ELF-1 (cell line): ENCODE measurements at regions not wholly inside any gene's neighbourhood (a gene's known extent, or its start where the extent isn't known, plus 50 kb on each side); places are given as distances from the start of the nearest gene placed in this dataset.
"Not testable (repeated sequence)": the region's sequence is repeated elsewhere in the genome, so short reads cannot be mapped to it uniquely, and the experiment has no call there.

Experiments
- DNase-seq: peaks from one replicate; pipeline ENCODE4 v3.0.0-alpha.2; 2016; ENCODE audit warnings: low read depth, low spot score

DNA sequence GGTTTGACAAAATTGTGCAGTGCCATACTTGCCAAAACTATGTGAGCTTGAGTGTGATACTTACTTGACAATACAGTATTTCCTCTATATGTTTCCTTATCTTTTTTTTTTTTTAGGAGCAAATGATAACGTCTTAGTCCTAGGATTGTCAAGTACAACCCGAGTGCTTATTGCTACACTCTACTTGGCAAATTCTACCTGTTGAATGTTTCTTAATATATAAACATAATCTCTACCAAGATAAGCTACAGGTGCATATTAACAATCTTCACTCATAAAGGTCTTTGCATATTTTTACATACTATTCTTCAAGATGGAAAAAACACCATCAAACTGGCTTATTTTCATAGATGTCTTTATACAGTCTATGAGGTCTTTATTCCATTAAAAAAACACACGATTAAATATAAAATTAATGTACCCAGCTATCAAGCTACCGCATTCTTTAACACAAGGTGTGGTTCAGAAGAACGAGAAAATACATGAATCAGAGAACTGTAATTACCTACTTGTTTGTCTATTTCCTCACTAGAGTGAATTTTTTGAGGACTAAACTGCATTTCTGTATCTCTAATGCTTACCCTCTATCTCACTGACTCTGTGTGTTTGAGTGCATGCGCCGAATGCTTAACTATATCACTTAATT, 76.1 kb upstream of the PDSS1 start:
- no peak for DNase-seq

DNA sequence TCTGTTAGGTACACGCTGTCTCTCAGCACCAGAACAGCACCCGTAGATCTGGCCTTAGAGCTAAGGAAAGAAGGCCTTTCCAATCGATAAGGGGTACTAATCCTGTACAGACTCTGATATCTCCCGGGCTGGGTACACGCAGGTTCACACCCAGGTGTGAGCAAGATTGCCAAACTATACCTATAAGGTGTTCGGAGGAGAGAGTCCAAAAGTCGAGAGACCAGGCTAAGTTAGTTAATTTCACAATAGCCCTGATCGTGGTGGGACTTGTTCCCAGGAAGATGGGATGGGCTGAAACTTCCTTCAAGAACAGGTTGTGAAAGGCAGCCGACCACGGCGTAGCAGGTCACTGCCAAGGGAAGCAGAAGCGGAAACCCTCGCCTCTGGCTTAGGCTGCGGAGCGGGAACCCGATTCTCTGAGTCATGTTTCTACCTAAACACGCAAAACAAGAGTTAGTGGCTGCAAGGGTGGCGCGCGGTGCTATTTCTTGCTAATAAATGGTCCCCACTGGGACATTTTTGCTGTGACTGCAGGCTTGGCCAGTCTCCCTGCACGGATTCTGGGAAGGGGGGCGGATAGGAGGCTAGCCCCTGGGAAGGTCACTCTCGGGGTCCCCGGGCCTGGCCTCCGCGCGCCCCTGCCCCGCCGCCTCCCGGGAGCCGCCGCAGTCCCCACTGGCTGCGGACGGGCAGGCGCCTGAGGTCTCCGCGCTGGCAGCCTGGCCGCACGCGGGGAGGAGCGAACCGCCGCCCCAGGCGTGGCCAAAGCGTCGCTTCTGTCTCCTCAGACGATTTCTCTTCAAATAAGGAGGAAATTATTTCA, 75.4 kb upstream of the PDSS1 start:
- peak; percentile 55 for DNase-seq

DNA sequence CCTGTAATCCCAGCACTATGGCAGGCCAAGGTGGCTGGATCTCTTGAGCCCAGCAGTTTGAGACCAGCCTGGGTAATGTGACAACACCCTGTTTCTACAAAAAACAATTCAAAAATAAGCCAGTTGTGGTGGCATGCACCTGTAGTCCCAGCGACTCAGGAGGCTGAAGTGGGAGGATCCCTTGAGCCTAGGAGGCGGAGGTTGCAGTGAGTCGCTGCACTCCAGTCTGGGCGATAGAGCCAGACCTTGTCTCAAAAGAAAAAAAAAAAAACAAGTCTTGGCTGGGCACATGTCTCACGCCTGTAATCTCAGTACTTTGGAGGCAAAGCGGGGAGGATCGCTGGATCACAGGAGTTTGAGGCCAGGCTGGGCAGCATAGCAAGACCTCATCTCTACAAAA, 74.6 kb upstream of the PDSS1 start:
- no peak for DNase-seq

DNA sequence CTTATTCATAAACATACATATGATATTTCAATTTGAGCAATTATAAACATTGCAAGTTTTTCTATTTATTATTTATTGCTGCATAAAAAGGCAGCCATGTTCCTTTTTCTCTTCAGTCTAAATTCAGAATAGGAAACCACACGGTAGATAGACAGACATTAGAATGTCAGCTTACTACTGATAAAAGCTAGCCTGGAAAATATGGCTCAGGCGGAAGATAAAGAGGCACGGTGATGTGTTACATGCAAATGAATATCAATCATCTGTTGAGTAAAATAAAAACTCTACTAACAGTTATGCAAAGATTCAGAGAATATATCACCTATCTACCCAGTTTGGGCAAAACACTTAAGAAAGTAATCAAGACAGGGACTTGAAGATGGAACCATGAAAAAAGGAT, 73.5 kb upstream of the PDSS1 start:
- no peak for DNase-seq

DNA sequence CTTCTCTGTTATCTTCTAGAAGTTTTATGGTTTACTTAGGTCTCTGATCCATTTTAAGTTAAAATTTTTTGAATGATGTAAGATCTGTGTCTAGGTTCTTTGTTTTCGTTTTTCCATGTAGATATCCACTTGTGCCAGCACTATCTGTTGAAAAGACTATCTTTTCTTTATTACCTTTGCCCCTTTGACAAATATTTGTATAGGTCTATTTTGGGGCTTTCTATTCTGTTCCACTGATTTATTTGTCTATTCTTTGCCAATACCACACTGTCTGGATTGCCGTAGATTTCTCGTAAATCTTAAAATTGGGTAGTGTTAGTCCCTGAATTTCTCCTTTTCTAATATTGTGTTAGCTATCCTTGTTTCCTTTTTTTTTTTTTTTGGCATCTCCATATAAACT, 71.4 kb upstream of the PDSS1 start:
- DNase-seq: no peak

DNA sequence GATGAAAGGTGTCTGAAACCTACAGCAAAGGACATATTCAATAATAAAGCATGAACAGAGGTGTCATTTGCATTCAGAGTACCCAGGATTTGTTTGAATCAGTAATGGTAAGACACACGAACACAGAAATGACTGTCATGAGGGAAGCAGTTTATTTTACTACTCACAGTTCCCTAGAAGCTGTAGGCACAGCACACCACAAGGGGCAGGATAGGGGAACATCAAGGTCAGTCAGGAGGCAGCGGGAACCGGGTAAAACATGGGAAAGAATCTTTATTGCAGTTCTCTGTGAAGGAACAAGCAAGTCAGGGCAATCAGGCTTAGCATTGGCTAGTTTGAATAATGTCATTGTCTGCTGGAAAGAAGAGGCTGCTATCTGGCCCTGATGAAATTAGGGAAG, 70.2 kb upstream of the PDSS1 start:
- peak; percentile 13 for DNase-seq

DNA sequence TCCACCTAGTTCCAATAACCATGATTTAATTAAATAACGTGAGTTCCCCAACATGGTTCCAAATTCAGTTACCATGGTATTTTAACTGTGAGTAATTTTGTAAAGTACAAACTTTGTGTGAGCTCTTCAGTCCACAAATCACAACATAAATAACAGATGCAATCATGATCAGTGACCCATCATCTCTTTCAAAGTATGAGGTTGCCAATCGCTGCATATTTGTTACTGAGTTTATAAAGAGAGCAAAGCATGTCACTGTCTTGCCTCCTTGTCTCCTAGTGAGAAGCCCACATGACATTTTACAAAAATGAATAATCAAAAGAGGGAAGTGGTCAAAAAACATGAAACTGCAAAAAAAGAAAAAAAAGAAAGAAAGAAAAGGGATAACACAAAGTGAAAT, 69.1 kb upstream of the PDSS1 start:
- no peak for DNase-seq

DNA sequence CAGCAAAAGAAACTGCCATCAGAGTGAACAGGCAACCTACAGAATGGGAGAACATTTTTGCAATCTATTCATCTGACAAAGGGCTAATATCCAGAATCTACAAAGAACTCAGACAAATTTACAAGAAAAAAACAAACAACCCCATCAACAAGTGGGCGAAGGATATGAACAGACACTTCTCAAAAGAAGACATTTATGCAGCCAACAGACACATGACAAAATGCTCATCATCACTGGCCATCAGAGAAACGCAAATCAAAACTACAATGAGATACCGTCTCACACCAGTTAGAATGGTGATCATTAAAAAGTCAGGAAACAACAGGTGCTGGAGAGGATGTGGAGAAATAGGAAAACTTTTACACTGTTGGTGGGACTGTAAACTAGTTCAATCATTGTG, 65.3 kb upstream of the PDSS1 start:
- DNase-seq: not testable (repeated sequence)

DNA sequence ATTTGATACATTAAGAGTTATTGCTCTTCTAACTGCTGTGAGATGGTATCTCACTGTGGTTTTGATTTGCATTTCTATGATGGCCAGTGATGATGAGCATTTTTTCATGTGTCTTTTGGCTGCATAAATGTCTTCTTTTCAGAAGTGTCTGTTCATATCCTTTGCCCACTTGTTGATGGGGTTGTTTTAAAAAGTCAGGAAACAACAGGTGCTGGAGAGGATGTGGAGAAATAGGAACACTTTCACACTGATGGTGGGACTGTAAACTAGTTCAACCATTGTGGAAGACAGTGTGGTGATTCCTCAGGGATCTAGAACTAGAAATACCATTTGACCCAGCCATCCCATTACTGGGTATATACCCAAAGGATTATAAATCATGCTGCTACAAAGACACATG, 63.4 kb upstream of the PDSS1 start:
- DNase-seq: not testable (repeated sequence)

DNA sequence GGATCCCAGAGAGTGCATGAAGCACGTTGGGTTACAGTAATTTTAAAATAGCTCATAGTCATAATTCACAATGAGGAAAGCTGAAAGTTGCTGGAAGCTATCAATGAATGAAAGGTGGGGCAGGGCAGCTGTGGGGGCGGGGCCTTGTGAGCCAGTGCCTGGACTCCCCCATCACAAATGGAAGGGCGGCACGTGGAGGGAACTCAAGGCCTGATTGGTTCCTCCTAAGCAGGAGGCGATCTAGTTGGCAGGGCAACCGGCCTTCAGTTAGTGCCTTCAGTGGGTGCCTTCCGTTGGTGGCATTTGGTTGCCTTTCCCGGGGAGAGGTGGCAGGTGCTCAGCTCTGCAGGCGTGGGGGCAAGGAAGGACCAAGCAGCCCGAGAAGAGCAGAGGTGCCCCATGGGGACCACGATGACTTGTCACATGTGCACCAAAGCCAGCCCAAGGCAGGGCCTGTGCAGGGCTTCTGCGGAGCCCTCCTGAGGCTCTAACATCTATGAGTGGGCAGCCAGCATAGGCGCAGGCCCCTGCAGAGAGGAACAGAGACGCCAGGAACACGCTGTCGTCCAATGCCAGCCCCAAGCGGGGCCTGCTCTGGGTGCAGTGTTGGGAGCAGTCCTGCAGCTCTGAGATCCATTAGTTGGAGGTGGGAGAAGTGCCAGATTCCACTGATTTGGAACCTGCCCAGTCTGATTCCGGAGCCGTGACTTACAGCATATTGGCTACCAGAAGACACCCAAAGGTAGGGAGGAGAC, 59.8 kb upstream of the PDSS1 start:
- DNase-seq: no peak

DNA sequence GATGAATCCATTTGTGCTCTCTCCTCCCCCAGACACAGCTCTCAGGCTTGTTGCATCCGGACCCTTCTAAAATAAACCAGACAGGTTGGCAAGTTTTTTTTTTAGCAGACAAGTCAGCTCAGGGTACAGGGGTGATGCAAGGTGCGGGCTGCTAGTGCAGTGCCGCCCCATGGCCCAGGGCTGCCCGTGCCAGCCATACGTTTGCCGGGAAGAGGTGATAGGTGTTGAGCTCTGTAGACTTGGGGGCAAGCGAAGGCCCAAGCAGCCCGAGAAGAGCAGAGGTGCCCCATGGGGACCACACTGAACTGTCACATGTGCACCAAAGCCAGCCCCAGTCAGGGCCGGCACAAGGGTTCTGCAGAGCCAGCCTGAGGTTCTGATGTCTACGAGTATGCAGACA, 57.1 kb upstream of the PDSS1 start:
- DNase-seq: no peak

DNA sequence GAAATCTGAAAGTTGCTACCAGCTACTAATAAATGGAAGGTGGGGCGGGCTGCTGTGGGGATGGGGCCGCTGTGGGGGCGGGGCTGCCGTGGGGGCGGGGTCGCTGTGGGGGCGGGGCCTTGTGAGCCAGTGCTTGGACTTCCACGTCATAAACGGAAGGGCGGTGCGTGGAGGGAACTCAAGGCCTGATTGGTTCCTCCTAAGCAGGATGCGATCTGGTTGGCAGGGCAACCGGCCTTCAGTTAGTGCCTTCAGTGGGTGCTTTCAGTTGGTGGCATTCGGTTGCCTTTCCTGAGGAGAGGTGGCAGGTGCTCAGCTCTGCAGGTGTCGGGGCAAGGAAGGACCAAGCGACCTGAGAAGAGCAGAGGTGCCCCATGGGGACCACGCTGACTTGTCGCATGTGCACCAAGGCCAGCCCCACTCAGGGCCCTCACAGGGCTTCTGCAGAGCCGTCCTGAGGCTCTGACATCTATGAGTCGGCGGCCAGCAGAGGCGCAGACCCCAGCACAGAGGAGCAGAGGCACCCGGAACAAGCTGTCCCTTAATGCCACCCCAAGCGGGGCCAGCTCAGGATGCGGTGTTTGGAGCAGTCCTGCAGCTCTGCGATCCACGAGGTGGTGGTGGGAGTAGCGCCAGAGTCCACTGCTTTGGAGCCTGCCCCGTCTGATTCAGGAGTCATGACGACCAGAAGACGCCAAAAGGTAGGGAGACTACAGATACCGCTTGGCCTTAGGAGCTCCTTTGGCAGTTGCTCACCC, 54.4 kb upstream of the PDSS1 start:
- no peak for DNase-seq

DNA sequence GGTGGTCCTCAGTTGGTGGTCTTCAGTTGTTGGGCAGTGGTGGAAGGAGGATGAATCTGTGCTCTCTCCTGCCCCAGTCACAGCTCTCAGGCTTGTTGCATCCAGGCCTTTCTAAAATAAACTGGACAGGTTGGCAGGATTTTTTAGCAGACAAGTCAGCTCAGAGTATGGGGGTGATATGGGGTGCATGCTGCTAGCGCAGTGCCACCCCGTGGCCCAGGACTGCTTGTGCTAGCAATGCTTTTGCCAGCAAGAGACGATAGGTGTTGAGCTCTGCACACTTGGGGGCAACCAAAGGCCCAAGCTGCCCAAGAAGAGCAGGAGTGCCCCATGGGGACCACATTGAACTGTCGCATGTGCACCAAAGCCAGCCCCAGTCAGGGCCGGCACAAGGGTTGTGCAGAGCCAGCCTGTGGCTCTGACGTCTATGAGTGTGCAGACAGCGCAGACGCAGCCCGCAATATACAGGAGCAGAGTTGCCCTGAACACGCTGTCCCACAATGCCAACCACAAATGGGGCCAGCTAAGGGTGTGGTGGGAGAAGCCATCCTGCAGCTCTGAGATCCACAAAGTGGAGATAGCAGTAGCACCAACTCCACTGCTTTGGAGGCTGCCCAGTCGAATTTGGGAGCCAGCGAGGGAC, 49.8 kb upstream of the PDSS1 start:
- DNase-seq: no peak
